ENCODE measurements at regions not wholly inside any gene's neighbourhood (a gene's known extent, or its start where the extent isn't known, plus 50 kb on each side); places are given as distances from the start of the nearest gene placed in this dataset.

- no peak for TF ChIP-seq POLR2A (IDR thresholded peaks at IDR 0.05; ENCODE audit: low read length)
- no peak for TF ChIP-seq GATA1 (IDR thresholded peaks at IDR 0.05; ENCODE audit: low read depth, low read length)
Observed at GRCh38 chr4:175450446-175450845, 361.6 kb downstream of the GPM6A start.

Data from erythroblast (primary cell).